HAP-1 (cell line): ENCODE measurements at regions not wholly inside any gene's neighbourhood (a gene's known extent, or its start where the extent isn't known, plus 50 kb on each side); places are given as distances from the start of the nearest gene placed in this dataset.

Source experiments
- DNase-seq, 2 experiments: peaks; one replicate each; pipeline ENCODE4 v3.0.0-alpha.2; 2016 to 2020; ENCODE audit warnings: low spot score in 2 of 2
- H3K27me3 ChIP-seq: fragments of 250-450 bp; sonication (Bioruptor Pico); 2 replicates; pipeline ENCODE4 v1.5.1; 2020; ENCODE audit warnings: low read depth, mild to moderate bottlenecking, moderate library complexity
- H3K36me3 ChIP-seq: fragments of 250-450 bp; sonication (Bioruptor Pico); replicated peaks from 2 replicates; pipeline ENCODE4 v1.5.1; 2020; ENCODE audit warnings: mild to moderate bottlenecking
- H3K4me1 ChIP-seq: fragments of 250-450 bp; sonication (Bioruptor Pico); 2 replicates; pipeline ENCODE4 v1.5.1; 2020; ENCODE audit warnings: mild to moderate bottlenecking
- H3K4me3 ChIP-seq: fragments of 250-450 bp; sonication (Bioruptor Pico); 2 replicates; pipeline ENCODE4 v1.5.1; 2020; ENCODE audit warnings: mild to moderate bottlenecking, moderate library complexity
- H3K9me3 ChIP-seq: fragments of 250-450 bp; sonication (Bioruptor Pico); 2 replicates; pipeline ENCODE4 v1.5.1; 2020; ENCODE audit warnings: mild to moderate bottlenecking, moderate library complexity
- in situ Hi-C: fragments of 300-500 bp; cut with MboI; formaldehyde crosslinking; loops from 3 replicates; pipeline ENCODE4 v1.14.3; 2020; ENCODE audit warnings: low sequenced_read_pairs, inconsistent platforms, mixed read lengths

GRCh38 chr6:95117236-95117635, 460.1 kb upstream of the MANEA start:
- Histone ChIP-seq H3K4me1 (no peaks in the 10 kb centered on the region), H3K27me3 (no peaks in the 10 kb centered on the region), H3K36me3 (no peaks in the 10 kb centered on the region), H3K9me3 (no peaks in the 10 kb centered on the region), H3K4me3 (no peak overlapping the region)
- in situ Hi-C loops: no loop called here
- no peak for DNase-seq

GRCh38 chr6:95119927-95120326, 457.4 kb upstream of the MANEA start:
- no peaks in the 10 kb centered on the region for H3K36me3 ChIP-seq
- in situ Hi-C loops: no loop called here
- DNase-seq: no peak

GRCh38 chr6:95120984-95121383, 456.4 kb upstream of the MANEA start:
- Histone ChIP-seq H3K27me3 (no peaks in the 10 kb centered on the region), H3K36me3 (no peaks in the 10 kb centered on the region), H3K4me3 (no peak overlapping the region), H3K4me1 (no peaks in the 10 kb centered on the region), H3K9me3 (no peaks in the 10 kb centered on the region)
- in situ Hi-C loops: no loop called here
- DNase-seq: no peak

More at GRCh38 chr6:95119927-95120326, 457.4 kb upstream of the MANEA start:
- no peak overlapping the region for H3K4me3 ChIP-seq
- H3K4me1 ChIP-seq: no peaks in the 10 kb centered on the region
- no peaks in the 10 kb centered on the region for H3K27me3 ChIP-seq
- no peaks in the 10 kb centered on the region for H3K9me3 ChIP-seq

- in situ Hi-C loops: no loop called here
- Histone ChIP-seq H3K4me3 (no peak overlapping the region), H3K9me3 (no peaks in the 10 kb centered on the region), H3K36me3 (no peaks in the 10 kb centered on the region), H3K4me1 (no peaks in the 10 kb centered on the region), H3K27me3 (no peaks in the 10 kb centered on the region)
- DNase-seq: no peak
These were observed 450.1 kb upstream of the MANEA start for GRCh38 chr6:95127261-95127660.

GRCh38 chr6:95128439-95128838, 448.9 kb upstream of the MANEA start:
- H3K27me3 ChIP-seq: no peaks in the 10 kb centered on the region
- no peaks in the 10 kb centered on the region for H3K9me3 ChIP-seq
- no peak for DNase-seq
- in situ Hi-C loops: no loop called here
- H3K4me1 ChIP-seq: no peaks in the 10 kb centered on the region
- H3K36me3 ChIP-seq: no peaks in the 10 kb centered on the region
- H3K4me3 ChIP-seq: no peak overlapping the region

GRCh38 chr6:95128947-95129346, 448.4 kb upstream of the MANEA start:
- no peak overlapping the region for H3K4me3 ChIP-seq
- in situ Hi-C loops: no loop called here
- H3K9me3 ChIP-seq: no peaks in the 10 kb centered on the region
- H3K4me1 ChIP-seq: no peaks in the 10 kb centered on the region
- no peak for DNase-seq
- no peaks in the 10 kb centered on the region for H3K36me3 ChIP-seq
- H3K27me3 ChIP-seq: no peaks in the 10 kb centered on the region

- in situ Hi-C loops: no loop called here
- no peaks in the 10 kb centered on the region for H3K4me1 ChIP-seq
- no peak overlapping the region for H3K4me3 ChIP-seq
- H3K27me3 ChIP-seq: no peaks in the 10 kb centered on the region
- H3K9me3 ChIP-seq: no peaks in the 10 kb centered on the region
- no peaks in the 10 kb centered on the region for H3K36me3 ChIP-seq
- peak; percentile 8 to 16 for DNase-seq
These were observed 443.8 kb upstream of the MANEA start for GRCh38 chr6:95133578-95133977.

- no peaks in the 10 kb centered on the region for H3K4me1 ChIP-seq
- H3K36me3 ChIP-seq: no peaks in the 10 kb centered on the region
- H3K27me3 ChIP-seq: no peaks in the 10 kb centered on the region
- in situ Hi-C loops: no loop called here
- no peak overlapping the region for H3K4me3 ChIP-seq
- DNase-seq: no peak
- no peaks in the 10 kb centered on the region for H3K9me3 ChIP-seq
These were observed 442.2 kb upstream of the MANEA start for GRCh38 chr6:95135182-95135581.

GRCh38 chr6:95142101-95142500, 435.2 kb upstream of the MANEA start:
- no peak overlapping the region for H3K4me3 ChIP-seq
- in situ Hi-C loops: no loop called here
- no peaks in the 10 kb centered on the region for H3K27me3 ChIP-seq
- H3K4me1 ChIP-seq: no peaks in the 10 kb centered on the region
- no peaks in the 10 kb centered on the region for H3K9me3 ChIP-seq
- DNase-seq: no peak
- no peaks in the 10 kb centered on the region for H3K36me3 ChIP-seq

GRCh38 chr6:95142661-95143335, 434.5 kb upstream of the MANEA start:
- H3K4me1 ChIP-seq: no peaks in the 10 kb centered on the region
- no peaks in the 10 kb centered on the region for H3K9me3 ChIP-seq
- no peaks in the 10 kb centered on the region for H3K36me3 ChIP-seq
- in situ Hi-C loops: no loop called here
- DNase-seq: no peak
- H3K27me3 ChIP-seq: no peaks in the 10 kb centered on the region
- H3K4me3 ChIP-seq: no peak overlapping the region

- H3K9me3 ChIP-seq: no peaks in the 10 kb centered on the region
- DNase-seq: no peak
- no peaks in the 10 kb centered on the region for H3K27me3 ChIP-seq
- in situ Hi-C loops: no loop called here
- no peaks in the 10 kb centered on the region for H3K36me3 ChIP-seq
- no peaks in the 10 kb centered on the region for H3K4me1 ChIP-seq
- no peak overlapping the region for H3K4me3 ChIP-seq
These were observed 433.7 kb upstream of the MANEA start for GRCh38 chr6:95143408-95144180.

GRCh38 chr6:95145457-95145856, 431.9 kb upstream of the MANEA start:
- Histone ChIP-seq H3K36me3 (no peaks in the 10 kb centered on the region), H3K4me1 (no peaks in the 10 kb centered on the region), H3K9me3 (no peaks in the 10 kb centered on the region), H3K27me3 (no peaks in the 10 kb centered on the region), H3K4me3 (no peak overlapping the region)
- in situ Hi-C loops: no loop called here
- DNase-seq: no peak

GRCh38 chr6:95159557-95159956, 417.8 kb upstream of the MANEA start:
- in situ Hi-C loops: no loop called here

GRCh38 chr6:95169775-95170174, 407.6 kb upstream of the MANEA start:
- no peak for DNase-seq
- no peaks in the 10 kb centered on the region for H3K36me3 ChIP-seq
- H3K4me1 ChIP-seq: no peaks in the 10 kb centered on the region
- no peaks in the 10 kb centered on the region for H3K27me3 ChIP-seq
- H3K9me3 ChIP-seq: no peaks in the 10 kb centered on the region
- no peak overlapping the region for H3K4me3 ChIP-seq
- in situ Hi-C loops: no loop called here

More at GRCh38 chr6:95159557-95159956, 417.8 kb upstream of the MANEA start:
- H3K36me3 ChIP-seq: no peaks in the 10 kb centered on the region
- no peaks in the 10 kb centered on the region for H3K9me3 ChIP-seq
- no peak for DNase-seq
- H3K27me3 ChIP-seq: no peaks in the 10 kb centered on the region
- H3K4me3 ChIP-seq: no peak overlapping the region
- no peaks in the 10 kb centered on the region for H3K4me1 ChIP-seq
